Motor neuron (in vitro differentiated cells): ENCODE measurements at regions not wholly inside any gene's neighbourhood (a gene's known extent, or its start where the extent isn't known, plus 50 kb on each side); places are given as distances from the start of the nearest gene placed in this dataset.
"Not testable (repeated sequence)": the region's sequence is repeated elsewhere in the genome, so short reads cannot be mapped to it uniquely, and the experiment has no call there.

Source experiments
- ATAC-seq, 8 experiments: fragments of 200-7000 bp; cut with Tn5 transposase; replicated peaks in 6 of 8; 2 replicates each; pipeline ENCODE4 v1.8.0; 2021; ENCODE audit warnings: mild to moderate bottlenecking in 8 of 8, moderate library complexity in 8 of 8
- H3K27ac ChIP-seq, 2 donors: fragments of 250-450 bp; sonication (Bioruptor Pico); 2 replicates each; pipeline ENCODE4 v1.9.0; 2021; ENCODE audit warnings: antibody characterized with exemption in 2 of 2, mild to moderate bottlenecking in 2 of 2, moderate library complexity in 1 of 2
- H3K4me1 ChIP-seq, 2 donors: fragments of 250-450 bp; sonication (Bioruptor Pico); replicated peaks in 1 of 2; 2 replicates each; pipeline ENCODE4 v1.6.1; 2021; ENCODE audit warnings: antibody characterized with exemption in 2 of 2, mild to moderate bottlenecking in 2 of 2, moderate library complexity in 1 of 2
- H3K4me3 ChIP-seq, 5 donors: fragments of 250-450 bp; sonication (Bioruptor Pico); 2 replicates each; pipeline ENCODE4 v1.9.0; 2021; ENCODE audit warnings: antibody characterized with exemption in 5 of 5, mild to moderate bottlenecking in 5 of 5, moderate library complexity in 4 of 5
- WGBS, 10 experiments: fragments of 450-650 bp; shearing (Covaris generic); methylation state at CpG; one replicate each; pipeline ENCODE4 v1.0.0; 2022; 5-methylcytosine and 5-hydroxymethylcytosine counted together
- in situ Hi-C, 9 experiments: fragments of 400-800 bp; cut with MboI; loops; one replicate each; pipeline ENCODE4 v1.15.0; 2021; ENCODE audit warnings: low sequenced_read_pairs in 9 of 9, low pct_unique_long_range_greater_than_20kb in 2 of 9; ENCODE audit not compliant: unreplicated experiment in 9 of 9

- ATAC-seq, H3K27ac ChIP-seq, H3K4me3 ChIP-seq, in situ Hi-C loops, H3K4me1 ChIP-seq: not testable (repeated sequence)
- WGBS, 10 experiments = 0 to 100% (median 57%) methylated on average over 1 to 2 of the region's 9 CpGs; no CpG with 5 or more reads in 7 of the 10 experiments
Measured at GRCh38 chr6:93835026-93835425, 415.7 kb upstream of the EPHA7 start.

- H3K4me3 ChIP-seq, H3K27ac ChIP-seq, ATAC-seq, H3K4me1 ChIP-seq, in situ Hi-C loops: not testable (repeated sequence)
- WGBS, 10 experiments = no CpG with 5 or more reads among the region's 12 CpGs
Measured at GRCh38 chr6:93833326-93833725, 414.0 kb upstream of the EPHA7 start.

GRCh38 chr6:93829757-93830156 lies 410.4 kb upstream of the EPHA7 start:
- in situ Hi-C loops, H3K4me3 ChIP-seq, H3K27ac ChIP-seq: not testable (repeated sequence)

GRCh38 chr6:93829009-93829408 lies 409.6 kb upstream of the EPHA7 start:
- ATAC-seq = no peak
- in situ Hi-C loops = no loop called here
- Histone ChIP-seq H3K27ac (no peak overlapping the region), H3K4me3 (no peak overlapping the region), H3K4me1 (no peaks in the 10 kb centered on the region)
- 20 to 100% (median 41%) methylated on average over 1 of the region's 1 CpG; no CpG with 5 or more reads in 2 of the 10 experiments for WGBS, 10 experiments

More at GRCh38 chr6:93829757-93830156, 410.4 kb upstream of the EPHA7 start:
- not testable (repeated sequence) for ATAC-seq, H3K4me1 ChIP-seq

GRCh38 chr6:93828553-93828952 lies 409.2 kb upstream of the EPHA7 start:
- Histone ChIP-seq H3K4me1 (no peaks in the 10 kb centered on the region), H3K4me3 (no peak overlapping the region), H3K27ac (no peak overlapping the region)
- 11 to 100% (median 58%) methylated on average over 1 to 2 of the region's 2 CpGs; no CpG with 5 or more reads in 1 of the 10 experiments for WGBS, 10 experiments
- no peak for ATAC-seq
- in situ Hi-C loops = no loop called here

GRCh38 chr6:93827728-93828127 lies 408.4 kb upstream of the EPHA7 start:
- WGBS, 10 experiments = 0 to 100% (median 94%) methylated on average over 1 of the region's 1 CpG
- no peak for ATAC-seq
- Histone ChIP-seq H3K4me3 (no peak overlapping the region), H3K4me1 (no peaks in the 10 kb centered on the region), H3K27ac (no peak overlapping the region)
- in situ Hi-C loops = no loop called here

GRCh38 chr6:93825950-93826349 lies 406.6 kb upstream of the EPHA7 start:
- H3K4me1 ChIP-seq = no peaks in the 10 kb centered on the region
- no peak overlapping the region for H3K4me3 ChIP-seq
- no peak for ATAC-seq
- in situ Hi-C loops = no loop called here
- no peak overlapping the region for H3K27ac ChIP-seq

- 33 to 100% (median 78%) methylated on average over 2 to 4 of the region's 4 CpGs; no CpG with 5 or more reads in 4 of the 10 experiments for WGBS, 10 experiments
- Histone ChIP-seq H3K27ac (no peak overlapping the region), H3K4me1 (no peaks in the 10 kb centered on the region), H3K4me3 (no peak overlapping the region)
- in situ Hi-C loops = no loop called here
- ATAC-seq = no peak
Measured at GRCh38 chr6:93823489-93823888, 404.1 kb upstream of the EPHA7 start.

- Histone ChIP-seq H3K4me1 (no peaks in the 10 kb centered on the region), H3K27ac (no peak overlapping the region), H3K4me3 (no peak overlapping the region)
- WGBS, 10 experiments = 10 to 100% (median 93%) methylated on average over 1 to 4 of the region's 4 CpGs
- no peak for ATAC-seq
- in situ Hi-C loops = no loop called here
Measured at GRCh38 chr6:93822434-93823265, 403.3 kb upstream of the EPHA7 start.

- in situ Hi-C loops = no loop called here
- H3K4me1 ChIP-seq = no peaks in the 10 kb centered on the region
- H3K4me3 ChIP-seq = no peak overlapping the region
- ATAC-seq = no peak
- H3K27ac ChIP-seq = no peak overlapping the region
Measured at GRCh38 chr6:93821953-93822352, 402.6 kb upstream of the EPHA7 start.

- in situ Hi-C loops = no loop called here
- no peaks in the 10 kb centered on the region for H3K4me1 ChIP-seq
- 0 to 100% (median 30%) methylated on average over 1 of the region's 1 CpG; no CpG with 5 or more reads in 2 of the 10 experiments for WGBS, 10 experiments
- no peak for ATAC-seq
- H3K27ac ChIP-seq = no peak overlapping the region
- no peak overlapping the region for H3K4me3 ChIP-seq
Measured at GRCh38 chr6:93820465-93821082, 401.2 kb upstream of the EPHA7 start.

- 0 to 78% (median 20%) methylated on average over 1 to 3 of the region's 3 CpGs for WGBS, 10 experiments
- H3K27ac ChIP-seq = no peak overlapping the region
- in situ Hi-C loops = no loop called here
- no peak overlapping the region for H3K4me3 ChIP-seq
- ATAC-seq = no peak
- H3K4me1 ChIP-seq = no peaks in the 10 kb centered on the region
Measured at GRCh38 chr6:93819189-93819588, 399.8 kb upstream of the EPHA7 start.

GRCh38 chr6:93817937-93818336 lies 398.6 kb upstream of the EPHA7 start:
- in situ Hi-C loops = no loop called here
- Histone ChIP-seq H3K4me3 (no peak overlapping the region), H3K4me1 (no peaks in the 10 kb centered on the region), H3K27ac (no peak overlapping the region)
- no peak for ATAC-seq
